Gastrocnemius medialis (tissue), 4 donors: ENCODE measurements at regions not wholly inside any gene's neighbourhood (a gene's known extent, or its start where the extent isn't known, plus 50 kb on each side); places are given as distances from the start of the nearest gene placed in this dataset.

Experiments used
- ATAC-seq, 2 donors: fragments of 150-250 bp; one replicate each; pipeline ENCODE4 v1.9.1; 2016
- DNase-seq, 2 donors: peaks; one replicate each; pipeline ENCODE4 v3.0.0-alpha.2; 2019
- H3K27ac ChIP-seq, 4 donors: fragments of 200-600 bp; sonication (generic); 1 replicate in 1 of 4; 2 replicates in 3 of 4; pipeline ENCODE4 v1.5.1; 2016 to 2018; ENCODE audit warnings: mild to moderate bottlenecking in 2 of 4, moderate library complexity in 1 of 4
- H3K27me3 ChIP-seq, 3 donors: fragments of 200-600 bp; sonication (generic) in 2 of 3; 1 replicate in 1 of 3; 2 replicates in 2 of 3; pipeline versions ENCODE4 v1.5.1 to v1.6.0; 2016 to 2019; ENCODE audit warnings: mild to moderate bottlenecking in 1 of 3, moderate library complexity in 1 of 3
- H3K36me3 ChIP-seq, 2 donors: fragments of 200-600 bp; sonication (generic) in 1 of 2; one replicate each; pipeline ENCODE4 v1.5.1; 2017 to 2018
- H3K4me1 ChIP-seq, 2 donors: fragments of 200-600 bp; sonication (generic) in 1 of 2; one replicate each; pipeline ENCODE4 v1.5.1; 2016 to 2017; ENCODE audit warnings: mild to moderate bottlenecking in 2 of 2
- H3K4me3 ChIP-seq, 4 donors: fragments of 200-600 bp; sonication (generic) in 3 of 4; 1 replicate in 1 of 4; 2 replicates in 3 of 4; pipeline ENCODE4 v1.5.1; 2016 to 2019; ENCODE audit warnings: mild to moderate bottlenecking in 2 of 4
- H3K9me3 ChIP-seq, 3 donors: fragments of 200-600 bp; sonication (generic) in 2 of 3; 1 replicate in 1 of 3; 2 replicates in 2 of 3; pipeline ENCODE4 v1.5.1; 2016 to 2019
- CTCF ChIP-seq, 5 experiments: fragments of 450-650 bp in 3 of 5; fragments of 200-600 bp in 2 of 5; sonication (generic) in 2 of 5; IDR thresholded peaks in 4 of 5; conservative IDR thresholded peaks in 1 of 5; 1 replicate in 4 of 5; 2 replicates in 1 of 5; pipeline ENCODE4 v1.5.1; 2016 to 2019; ENCODE audit warnings: antibody characterized with exemption in 5 of 5, mild to moderate bottlenecking in 3 of 5, moderate library complexity in 3 of 5
- POLR2A ChIP-seq, 2 donors: fragments of 450-650 bp; IDR thresholded peaks; one replicate each; pipeline ENCODE4 v1.6.1; 2017; ENCODE audit warnings: antibody characterized with exemption in 2 of 2, mild to moderate bottlenecking in 2 of 2, moderate library complexity in 2 of 2
- in situ Hi-C, 4 donors: fragments of 200-750 bp; cut with MboI; loops; one replicate each; pipeline versions ENCODE4 v1.15.0 to v1.8.0; 2017; ENCODE audit warnings: low sequenced_read_pairs in 4 of 4
- intact Hi-C: fragments of 100-400 bp; cut with DNase I; formaldehyde crosslinking; loops from one replicate; pipeline ENCODE4 v1.15.1; 2023; ENCODE audit warnings: low total_unique reads

DNA sequence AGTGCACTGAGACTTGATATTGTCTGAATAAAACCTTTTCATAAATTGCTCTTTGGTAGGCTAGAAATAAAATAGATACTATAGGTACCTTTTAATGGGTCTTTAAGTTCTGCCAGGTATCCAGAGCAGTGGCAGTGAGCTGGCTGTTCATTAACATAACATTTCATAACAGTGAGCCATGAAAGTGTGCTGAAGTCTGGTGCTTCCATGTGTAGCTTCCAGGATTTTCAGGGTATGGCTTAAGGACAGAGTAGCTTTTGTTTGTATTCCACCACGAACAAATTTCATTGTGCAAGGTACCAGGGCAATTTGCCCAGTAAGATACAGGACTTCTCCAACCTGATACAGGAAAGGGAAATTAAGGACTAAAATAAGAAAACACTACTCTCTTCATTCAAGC, 124.7 kb upstream of the NANOGP8 start:
- intact Hi-C loops, result no loop called here
- in situ Hi-C loops, result no loop called here
- no peaks in the 10 kb centered on the region for H3K9me3 ChIP-seq
- ATAC-seq (no peak), DNase-seq (no peak)
- no peak overlapping the region for H3K4me3 ChIP-seq
- H3K27me3 ChIP-seq, result no peaks in the 10 kb centered on the region
- peaks cover 0 to 9% of the 10 kb centered on the region in 2 donors for H3K4me1 ChIP-seq
- H3K27ac ChIP-seq, result no peak overlapping the region
- no peak for TF ChIP-seq CTCF (IDR thresholded peaks at IDR 0.05 in 4 of 5, conservative IDR thresholded peaks at IDR 0.05 in 1 of 5)
- no peak for TF ChIP-seq POLR2A (IDR thresholded peaks at IDR 0.05)
- no peaks in the 10 kb centered on the region for H3K36me3 ChIP-seq

DNA sequence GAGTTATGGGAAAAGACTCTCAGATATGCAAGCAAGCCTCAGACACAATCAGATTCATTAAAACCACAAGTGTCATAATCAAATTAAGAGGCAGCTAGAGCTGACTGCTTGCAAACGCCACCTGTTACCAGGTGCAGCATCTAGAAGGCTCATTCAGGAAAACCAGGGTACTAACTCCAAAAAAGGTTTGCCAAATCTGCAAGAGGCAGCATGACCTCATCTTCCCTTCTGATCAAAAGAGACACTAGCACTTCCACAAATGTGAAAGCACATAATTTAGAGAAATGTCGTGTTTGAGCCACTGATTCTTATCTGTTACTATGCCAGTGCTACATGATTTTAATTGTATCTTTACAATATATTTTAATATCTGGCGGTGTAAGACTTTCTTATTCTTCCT, 123.3 kb upstream of the NANOGP8 start:
- no peak overlapping the region for H3K4me3 ChIP-seq
- DNase-seq, result no peak
- in situ Hi-C loops (no loop called here), intact Hi-C loops (no loop called here)
- H3K27ac ChIP-seq, result no peak overlapping the region
- ATAC-seq, result no peak
- TF ChIP-seq CTCF (IDR thresholded peaks at IDR 0.05 in 4 of 5, conservative IDR thresholded peaks at IDR 0.05 in 1 of 5), result no peak
- no peak for TF ChIP-seq POLR2A (IDR thresholded peaks at IDR 0.05)
- H3K9me3 ChIP-seq, result no peaks in the 10 kb centered on the region
- H3K27me3 ChIP-seq, result no peaks in the 10 kb centered on the region
- peaks cover 0 to 9% of the 10 kb centered on the region in 2 donors for H3K4me1 ChIP-seq
- no peaks in the 10 kb centered on the region for H3K36me3 ChIP-seq

- intact Hi-C loops, result no loop called here
- TF ChIP-seq CTCF (IDR thresholded peaks at IDR 0.05 in 4 of 5, conservative IDR thresholded peaks at IDR 0.05 in 1 of 5), result no peak
- Histone ChIP-seq H3K4me3 (no peak overlapping the region), H3K27ac (no peak overlapping the region), H3K9me3 (no peaks in the 10 kb centered on the region), H3K36me3 (no peaks in the 10 kb centered on the region), H3K27me3 (no peaks in the 10 kb centered on the region), H3K4me1 (peaks cover 0 to 4% of the 10 kb centered on the region in 2 donors)
- in situ Hi-C loops, result no loop called here
- ATAC-seq (no peak), DNase-seq (no peak)
These were observed 121.1 kb upstream of the NANOGP8 start for GRCh38 chr15:35206060-35206675.

DNA sequence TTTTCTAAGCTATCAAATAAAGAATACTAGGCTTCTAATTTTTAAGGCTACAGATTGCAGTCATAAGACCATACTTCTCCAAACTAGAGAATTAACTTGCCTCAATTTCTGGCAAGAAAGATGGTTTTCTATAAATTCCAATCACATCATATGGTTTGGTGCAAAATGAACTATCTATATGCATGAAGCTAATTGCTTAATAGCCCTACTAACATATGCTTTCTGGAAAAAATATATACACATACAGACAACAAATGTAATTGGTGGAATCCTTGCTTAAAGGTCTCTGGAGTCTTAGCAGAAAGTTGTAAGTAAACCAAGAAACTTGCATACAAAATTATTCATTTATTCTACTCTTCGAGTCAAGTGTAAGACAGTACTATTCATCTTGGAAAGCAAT, 113.1 kb upstream of the NANOGP8 start:
- TF ChIP-seq CTCF (IDR thresholded peaks at IDR 0.05 in 4 of 5, conservative IDR thresholded peaks at IDR 0.05 in 1 of 5) (no peak), POLR2A (IDR thresholded peaks at IDR 0.05) (no peak)
- ATAC-seq (no peak), DNase-seq (no peak)
- Histone ChIP-seq H3K9me3 (no peaks in the 10 kb centered on the region), H3K27me3 (no peaks in the 10 kb centered on the region), H3K27ac (no peak overlapping the region), H3K36me3 (no peaks in the 10 kb centered on the region), H3K4me3 (no peak overlapping the region), H3K4me1 (no peaks in the 10 kb centered on the region)
- intact Hi-C loops (no loop called here), in situ Hi-C loops (no loop called here)

- no peak for ATAC-seq
- no peaks in the 10 kb centered on the region for H3K27me3 ChIP-seq
- in situ Hi-C loops, result no loop called here
- no peak overlapping the region for H3K4me3 ChIP-seq
- H3K9me3 ChIP-seq, result no peaks in the 10 kb centered on the region
- H3K4me1 ChIP-seq, result no peaks in the 10 kb centered on the region
- DNase-seq, result no peak
- TF ChIP-seq CTCF (IDR thresholded peaks at IDR 0.05 in 4 of 5, conservative IDR thresholded peaks at IDR 0.05 in 1 of 5) (no peak), POLR2A (IDR thresholded peaks at IDR 0.05) (no peak)
- intact Hi-C loops, result no loop called here
- H3K36me3 ChIP-seq, result no peaks in the 10 kb centered on the region
- no peak overlapping the region for H3K27ac ChIP-seq
These were observed 112.7 kb upstream of the NANOGP8 start for GRCh38 chr15:35197754-35198153.
